G401 (cell line): ENCODE measurements at regions not wholly inside any gene's neighbourhood (a gene's known extent, or its start where the extent isn't known, plus 50 kb on each side); places are given as distances from the start of the nearest gene placed in this dataset.

ENCODE experiments used
- DNase-seq: peaks from one replicate; pipeline ENCODE4 v3.0.0-alpha.2; 2015; ENCODE audit warnings: low spot score
- in situ Hi-C: cut with HindIII; loops from 2 replicates; pipeline ENCODE4 v1.10.0; 2016; ENCODE audit warnings: low sequenced_read_pairs, mixed read lengths

DNA sequence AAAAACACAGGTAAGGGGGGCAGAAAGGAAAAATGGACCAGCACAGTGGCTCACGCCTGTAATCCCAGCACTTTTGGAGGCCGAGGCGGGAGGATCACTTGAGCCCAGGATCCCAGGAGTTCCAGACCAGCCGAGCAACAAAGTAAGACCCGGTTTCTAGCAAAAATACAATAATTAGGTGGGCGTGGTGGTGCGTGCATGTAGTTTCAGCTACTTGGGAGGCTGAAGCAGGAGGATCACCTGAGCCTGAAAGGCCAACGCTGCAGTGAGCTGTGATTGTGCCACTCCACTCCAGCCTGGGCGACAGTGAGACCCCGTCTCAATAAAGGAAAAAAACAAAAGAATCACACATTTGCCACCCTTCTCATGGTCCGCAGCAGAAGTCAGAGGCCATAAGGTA, 519.4 kb downstream of the BRD1 start:
- in situ Hi-C loops: no loop called here
- DNase-seq: no peak

DNA sequence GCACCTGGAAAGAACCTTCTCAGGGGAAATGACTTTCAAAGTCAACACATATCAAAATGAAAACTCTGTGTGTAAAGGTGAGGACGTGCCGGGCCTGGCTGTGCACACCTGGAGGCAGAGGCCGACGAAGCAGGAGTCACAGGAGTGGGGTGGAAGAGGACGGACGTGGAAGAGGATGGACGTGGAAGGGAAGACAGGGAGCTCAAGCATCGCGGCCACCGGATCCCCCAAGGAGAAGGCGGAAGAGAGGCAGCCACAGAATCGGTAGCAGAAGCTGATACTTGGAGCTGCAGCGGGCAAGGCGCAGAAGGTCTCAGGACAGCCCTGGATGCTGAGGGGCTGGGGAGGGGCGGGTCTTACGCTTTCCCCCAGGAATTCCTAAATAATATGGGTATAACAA, 519.8 kb downstream of the BRD1 start:
- in situ Hi-C loops: no loop called here
- DNase-seq: no peak

DNA sequence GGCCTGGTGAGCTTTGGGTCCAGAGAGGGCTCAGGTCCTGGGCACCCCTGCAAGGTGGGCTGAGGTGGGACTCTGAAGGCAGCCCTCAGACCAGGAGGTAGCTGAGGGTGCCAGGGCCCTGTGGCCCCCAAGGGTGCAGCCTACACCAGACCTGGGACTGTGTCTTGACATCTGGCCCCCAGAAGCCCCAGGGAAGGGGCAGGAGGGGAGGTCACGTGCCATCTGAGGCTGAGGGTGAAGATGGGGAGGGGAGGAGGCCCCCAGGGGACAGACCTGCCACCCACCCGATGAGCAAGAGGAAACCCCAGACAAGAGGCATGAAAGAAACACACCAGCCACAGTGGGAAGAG, 520.2 kb downstream of the BRD1 start:
- in situ Hi-C loops: no loop called here

DNA sequence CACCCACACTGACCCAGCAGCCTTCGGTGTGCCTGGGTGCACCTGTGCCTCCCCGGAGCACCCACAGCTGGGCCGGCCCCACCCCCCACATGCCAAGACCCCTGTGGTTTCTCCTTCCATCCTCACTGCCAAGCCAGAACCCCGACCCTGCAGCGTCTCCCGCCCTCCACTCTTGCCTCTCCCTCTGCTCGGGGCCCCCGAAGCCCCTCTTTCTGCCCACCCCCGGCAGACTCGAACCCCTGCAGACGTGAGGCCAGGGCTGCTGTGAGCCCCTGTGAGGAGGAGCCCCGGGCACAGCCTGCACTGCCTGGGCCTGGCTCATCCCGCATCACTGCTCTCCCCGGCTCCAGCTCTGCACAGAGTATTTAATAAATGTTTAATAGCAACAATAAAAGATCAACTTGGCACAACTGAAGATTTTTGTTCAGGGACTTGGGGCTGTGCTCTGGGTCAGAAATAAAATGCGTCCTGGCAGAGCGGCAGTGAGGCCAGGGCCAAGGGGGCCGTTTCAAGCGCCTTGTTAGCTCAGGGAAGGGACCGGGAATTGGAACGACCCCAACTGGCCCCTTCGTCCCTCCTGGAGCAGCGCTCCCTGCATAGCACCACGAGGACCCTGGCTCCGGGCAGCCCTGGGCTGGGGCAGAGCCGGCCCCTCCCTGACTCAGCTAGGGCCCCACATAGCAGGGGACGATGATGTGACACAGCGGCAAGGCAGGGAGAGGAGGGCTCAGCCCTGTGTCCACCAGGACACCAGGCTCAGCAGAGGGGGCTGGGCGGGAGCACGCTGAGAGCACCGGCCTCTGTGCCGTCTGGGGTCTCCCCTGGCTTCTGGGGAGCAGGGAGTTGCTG, 520.8 kb downstream of the BRD1 start:
- in situ Hi-C loops: no loop called here
- DNase-seq: no peak

More for the DNA sequence above, 520.2 kb downstream of the BRD1 start:
- no peak for DNase-seq

DNA sequence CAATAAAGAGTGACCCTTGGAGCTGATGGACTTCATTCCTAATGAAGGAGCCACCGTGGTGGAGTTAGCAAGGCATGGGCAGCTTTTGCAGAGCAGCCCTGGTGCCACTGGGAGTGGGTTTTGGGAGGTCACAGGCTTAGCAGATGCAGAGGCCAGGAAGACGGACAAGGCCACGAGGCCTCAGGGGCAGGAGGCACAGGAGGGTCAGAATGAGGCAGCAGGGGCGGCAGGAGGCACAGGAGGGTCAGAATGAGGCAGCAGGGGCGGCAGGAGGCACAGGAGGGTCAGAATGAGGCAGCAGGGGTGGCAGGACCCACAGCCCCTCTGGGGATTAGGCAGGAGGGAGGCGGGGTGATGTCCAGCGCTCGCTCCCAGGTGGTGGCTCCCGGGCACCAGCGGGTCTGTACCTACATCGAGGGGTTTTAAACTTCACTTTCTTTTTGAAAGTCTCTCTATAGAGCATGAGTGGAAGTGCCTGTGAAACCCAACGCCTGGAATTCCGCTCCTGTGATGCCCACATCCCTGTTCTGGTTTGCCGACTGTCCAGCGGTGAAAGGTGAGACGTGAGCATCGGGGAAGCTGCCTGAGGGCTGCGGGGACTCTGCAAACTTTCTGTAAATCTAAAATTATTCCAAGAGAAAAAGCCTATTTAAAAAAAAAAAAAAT, 521.6 kb downstream of the BRD1 start:
- no peak for DNase-seq
- in situ Hi-C loops: no loop called here

DNA sequence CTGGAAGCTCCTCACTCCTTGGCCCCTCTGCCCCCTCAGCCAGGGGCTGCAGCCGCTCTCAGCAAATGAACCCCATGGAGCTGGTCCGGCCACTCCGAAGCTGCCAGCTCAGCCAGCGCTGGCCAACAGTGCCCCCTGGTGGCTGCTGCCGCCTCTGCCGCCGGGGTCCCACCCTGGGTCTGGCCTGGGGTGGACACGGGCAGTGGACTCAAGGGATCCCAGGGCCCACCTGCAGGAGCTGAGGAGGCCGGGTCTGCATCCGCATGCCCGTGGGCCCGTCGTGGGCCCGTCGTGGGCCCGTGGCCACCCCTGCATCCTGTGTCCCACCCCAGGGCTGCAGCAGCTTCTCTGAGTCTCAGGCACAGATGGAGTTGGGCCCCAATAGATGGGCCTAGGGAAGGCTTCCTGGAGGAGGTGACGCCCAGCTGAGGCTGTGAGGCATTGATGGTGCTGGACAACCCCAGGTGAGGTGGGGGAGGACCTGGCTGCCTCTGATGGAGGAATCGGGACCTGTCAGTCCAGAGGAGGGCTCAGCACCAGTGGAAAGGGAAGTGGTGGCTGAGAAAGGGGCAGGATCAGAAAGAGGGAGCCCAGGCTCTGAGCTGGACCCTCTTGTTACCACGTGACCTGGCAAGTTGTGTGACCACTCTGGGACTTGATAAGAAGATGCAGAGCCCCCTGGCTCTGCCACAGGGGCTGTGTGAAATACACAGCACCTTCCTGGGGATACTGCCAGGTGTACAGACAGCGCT, 522.3 kb downstream of the BRD1 start:
- DNase-seq: peak; percentile 72
- in situ Hi-C loops: no loop called here

DNA sequence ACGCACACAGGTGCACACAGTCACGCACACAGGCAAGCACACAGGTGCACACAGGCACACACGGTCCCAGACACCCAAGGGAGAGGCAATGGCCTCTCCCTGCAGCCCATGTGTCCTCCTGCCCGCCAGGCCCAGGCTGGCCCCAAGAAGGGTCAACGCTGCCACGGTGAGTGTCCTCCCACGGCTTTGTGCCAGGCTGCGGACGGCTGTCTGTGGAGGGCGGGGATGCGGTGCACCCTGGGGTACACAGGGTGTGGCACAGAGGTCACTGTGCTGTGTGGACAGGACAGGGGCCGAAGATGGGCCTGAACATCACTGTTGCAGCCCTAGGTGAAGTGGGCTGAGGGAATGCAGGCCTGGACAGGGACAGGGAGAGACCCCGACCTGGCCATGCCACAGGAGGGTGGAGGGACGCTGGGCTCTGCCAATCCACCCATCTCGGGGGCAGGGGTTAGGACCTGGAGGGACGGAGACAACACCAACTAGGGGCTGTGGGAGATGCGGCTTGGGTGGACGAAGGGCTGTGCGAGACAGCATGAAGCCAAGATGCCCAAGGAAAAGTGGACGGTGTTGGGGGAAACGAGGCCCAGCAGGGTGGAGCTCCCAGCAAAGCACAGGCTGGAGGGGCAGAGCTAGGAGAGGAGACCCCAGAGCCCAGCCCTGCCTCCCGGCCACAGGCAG, 523.8 kb downstream of the BRD1 start:
- no peak for DNase-seq
- in situ Hi-C loops: no loop called here

DNA sequence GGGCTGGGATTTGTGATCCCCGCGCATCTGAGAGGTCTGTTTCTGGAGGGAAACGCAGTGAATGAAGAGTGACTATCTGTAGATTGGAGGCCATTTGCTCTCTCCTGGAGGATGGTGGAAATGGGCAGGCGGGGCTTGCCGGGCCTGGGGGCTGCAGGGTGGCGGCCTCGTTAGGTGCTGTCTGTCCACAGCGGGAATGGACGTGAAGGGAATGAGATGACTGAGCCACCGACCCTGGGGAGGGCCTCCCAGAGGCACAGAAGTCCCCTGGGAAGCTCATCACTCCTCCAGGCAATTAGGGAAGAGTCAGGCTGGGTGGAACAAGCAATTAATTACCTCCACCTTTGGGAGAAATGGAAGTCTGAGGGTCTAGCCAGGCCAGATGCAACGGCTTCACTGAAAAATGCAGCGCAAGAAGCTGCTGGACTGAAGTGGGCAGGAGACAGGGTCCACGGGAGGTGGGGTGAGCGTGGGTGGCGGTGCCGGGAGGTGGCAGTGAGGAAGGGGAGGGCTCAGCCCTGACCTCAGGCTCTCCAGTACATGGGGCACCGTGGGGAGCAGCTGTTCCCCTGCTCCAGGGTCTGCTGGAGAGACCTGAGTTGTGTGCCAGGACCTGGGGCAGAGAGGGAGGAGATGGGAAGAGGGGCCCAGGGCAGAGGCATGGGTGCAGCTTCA, 524.5 kb downstream of the BRD1 start:
- in situ Hi-C loops: no loop called here
- no peak for DNase-seq

DNA sequence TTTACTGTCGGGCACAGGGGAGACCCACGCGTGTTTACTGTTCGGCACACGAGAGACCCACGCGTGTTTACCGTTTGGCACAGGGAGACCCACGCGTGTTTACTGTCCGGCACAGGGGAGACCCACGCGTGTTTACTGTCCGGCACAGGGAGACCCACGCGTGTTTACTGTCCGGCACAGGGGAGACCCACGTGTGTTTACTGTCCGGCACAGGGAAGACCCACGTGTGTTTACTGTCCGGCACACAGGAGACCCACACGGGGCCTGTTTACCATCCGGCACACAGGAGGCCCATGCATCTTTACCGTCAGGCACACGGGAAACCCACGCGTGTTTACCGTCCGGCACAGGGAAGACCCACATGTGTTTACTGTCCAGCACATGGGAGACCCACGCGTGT, 525.1 kb downstream of the BRD1 start:
- in situ Hi-C loops: no loop called here
- DNase-seq: no peak

DNA sequence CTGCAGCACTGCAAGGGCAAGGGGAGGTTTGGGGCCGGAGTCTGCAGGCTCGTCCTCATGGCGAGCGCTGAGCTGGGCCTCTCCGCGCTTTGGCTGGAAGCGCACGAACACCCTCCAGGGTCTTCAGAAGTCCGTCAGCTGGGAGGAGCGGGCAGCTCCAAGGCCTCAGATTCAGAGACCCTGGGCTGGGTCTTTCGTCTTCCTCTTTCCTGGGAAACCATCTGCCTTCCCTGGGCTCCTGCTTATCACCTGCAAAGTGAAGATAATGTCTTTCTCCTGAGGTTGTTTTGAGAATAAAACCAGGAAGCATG, 525.6 kb downstream of the BRD1 start:
- DNase-seq: no peak
- in situ Hi-C loops: no loop called here

DNA sequence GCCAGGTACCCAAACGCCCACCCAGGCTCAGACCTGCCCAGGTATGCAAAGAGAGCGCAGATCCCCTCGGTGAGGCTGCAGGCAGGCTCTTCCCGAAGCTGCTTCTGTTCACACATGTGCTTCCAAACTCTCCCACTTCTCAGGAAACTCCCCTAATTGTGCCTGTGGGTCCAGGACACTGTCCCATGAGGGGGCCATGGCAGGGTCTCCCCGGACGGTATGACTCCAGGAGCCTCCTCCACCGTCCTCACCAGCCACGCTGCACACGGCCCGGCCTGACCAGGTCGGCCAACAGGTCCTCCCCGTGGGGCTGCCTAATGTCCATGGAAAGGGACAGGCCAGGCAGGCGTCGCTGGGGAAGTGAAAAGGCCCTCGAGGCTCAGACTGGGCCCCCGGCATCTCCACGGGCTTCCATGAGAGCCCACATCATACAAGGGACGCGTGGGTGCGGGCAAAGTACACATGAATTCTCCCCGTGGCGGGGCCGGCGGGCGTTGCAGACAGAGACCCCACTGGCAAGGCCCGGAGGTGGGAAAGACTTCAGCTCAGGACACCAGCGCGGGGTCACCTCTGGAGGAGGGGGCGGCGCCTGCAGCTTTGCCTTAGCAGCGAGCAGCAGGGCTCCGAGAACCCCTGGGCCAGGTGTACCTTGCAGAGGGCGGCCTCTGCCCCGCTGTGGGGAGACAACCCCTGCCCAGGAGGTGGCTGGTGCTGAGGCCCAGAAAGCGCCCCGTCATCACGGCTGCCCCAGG, 526.1 kb downstream of the BRD1 start:
- no peak for DNase-seq
- in situ Hi-C loops: no loop called here

DNA sequence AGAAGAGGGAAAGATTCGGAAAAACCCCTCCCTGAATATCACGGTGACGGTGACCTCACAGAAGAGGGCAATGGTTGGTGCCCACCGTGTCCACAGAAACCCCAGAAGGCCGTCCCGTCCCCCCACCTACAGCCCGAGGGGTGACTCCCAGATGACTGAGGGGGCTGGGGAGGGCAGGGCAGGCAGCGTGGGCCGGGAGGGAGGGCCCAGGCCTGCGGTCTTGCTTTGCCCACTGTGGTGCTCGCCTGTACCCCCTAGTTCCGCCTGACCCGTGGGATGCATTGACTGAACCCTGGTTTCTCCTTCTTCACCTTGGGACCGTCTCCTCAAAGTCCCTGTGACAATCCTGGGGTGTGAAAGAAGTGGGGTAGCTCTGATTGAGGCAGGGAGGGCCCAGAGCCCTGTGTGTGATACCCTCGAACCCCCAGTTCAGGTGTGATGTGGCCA, 526.7 kb downstream of the BRD1 start:
- in situ Hi-C loops: no loop called here
- no peak for DNase-seq

DNA sequence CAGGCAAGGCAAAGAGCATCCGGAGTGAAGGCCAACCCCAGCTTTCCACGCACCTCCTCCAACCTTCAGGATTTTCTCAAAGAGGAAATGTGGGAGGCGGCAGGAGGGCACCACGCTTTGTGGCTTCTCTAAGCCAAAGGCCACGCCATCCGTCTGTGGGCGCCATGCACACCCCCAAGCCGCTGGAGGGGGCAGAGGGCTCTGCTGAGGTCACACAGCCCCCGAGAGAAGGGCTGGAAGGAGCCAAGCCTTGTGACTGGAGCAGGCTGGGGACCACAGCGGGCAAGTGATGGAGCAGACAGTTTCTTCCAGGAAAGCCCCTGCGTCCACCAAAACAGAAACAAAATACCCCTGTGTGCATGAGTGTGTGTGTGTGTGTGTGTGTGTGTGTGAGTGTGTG, 527.4 kb downstream of the BRD1 start:
- in situ Hi-C loops: no loop called here
- no peak for DNase-seq

DNA sequence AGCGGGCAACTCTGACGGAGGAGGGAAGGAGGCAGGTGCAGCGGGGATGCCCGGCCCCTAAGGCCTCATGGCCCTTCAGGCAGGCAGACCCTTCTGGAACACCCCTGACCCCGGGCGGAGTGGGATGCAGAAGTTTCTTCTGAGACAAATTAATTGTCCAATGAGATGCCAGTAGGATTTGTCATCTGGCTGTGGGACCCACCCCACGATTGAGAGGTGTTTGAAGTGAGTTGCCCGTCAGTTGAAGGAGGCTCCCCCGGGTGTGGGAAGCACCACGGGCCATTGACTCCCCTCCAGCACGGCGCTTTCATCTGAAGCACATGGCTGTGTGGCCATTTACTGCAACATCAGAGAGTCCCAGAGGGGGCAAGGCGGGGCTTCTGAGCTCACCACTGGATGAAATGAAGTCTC, 527.8 kb downstream of the BRD1 start:
- DNase-seq: no peak
- in situ Hi-C loops: no loop called here

DNA sequence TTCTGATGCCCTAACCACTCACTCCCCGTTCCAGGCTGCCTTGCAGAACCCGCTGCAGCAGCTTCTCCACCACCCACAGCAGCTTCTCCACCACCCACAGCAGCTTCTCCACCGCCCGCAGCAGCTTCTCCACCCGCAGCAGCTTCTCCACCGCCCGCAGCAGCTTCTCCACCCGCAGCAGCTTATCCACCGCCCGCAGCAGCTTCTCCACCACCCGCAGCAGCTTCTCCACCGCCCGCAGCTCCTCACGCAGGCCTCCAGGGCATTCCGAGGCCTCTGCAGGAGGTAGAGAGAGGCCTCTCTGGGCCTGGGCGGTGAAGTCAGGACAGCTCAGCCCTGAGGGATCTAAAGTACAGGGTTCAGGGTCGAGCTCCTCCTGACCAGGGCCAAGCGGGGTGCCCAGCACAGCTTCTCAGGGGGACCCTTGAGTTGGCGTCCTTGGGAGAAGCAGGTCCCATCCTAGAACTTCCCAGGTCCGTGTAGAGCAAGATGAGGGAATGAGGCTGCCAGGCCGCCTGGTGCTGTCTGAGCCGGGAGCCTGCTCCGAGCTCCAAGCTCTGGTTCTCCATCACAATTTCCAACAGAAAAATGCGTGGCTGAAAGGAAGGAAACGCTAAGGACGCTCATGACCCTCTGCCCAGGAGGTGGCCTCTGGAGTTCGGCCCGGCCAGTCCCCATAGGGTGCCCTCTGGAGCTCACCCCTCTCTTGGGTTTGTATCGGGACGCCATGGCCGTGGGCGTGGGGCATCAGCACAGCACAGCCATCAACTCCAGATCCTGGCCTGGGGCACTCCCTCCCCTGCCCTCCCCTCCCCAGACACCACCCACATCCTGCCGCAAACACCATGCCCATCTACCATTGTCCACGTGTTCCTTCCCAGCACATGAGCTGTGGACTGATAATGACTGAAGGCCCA, 528.6 kb downstream of the BRD1 start:
- DNase-seq: no peak
- in situ Hi-C loops: no loop called here

DNA sequence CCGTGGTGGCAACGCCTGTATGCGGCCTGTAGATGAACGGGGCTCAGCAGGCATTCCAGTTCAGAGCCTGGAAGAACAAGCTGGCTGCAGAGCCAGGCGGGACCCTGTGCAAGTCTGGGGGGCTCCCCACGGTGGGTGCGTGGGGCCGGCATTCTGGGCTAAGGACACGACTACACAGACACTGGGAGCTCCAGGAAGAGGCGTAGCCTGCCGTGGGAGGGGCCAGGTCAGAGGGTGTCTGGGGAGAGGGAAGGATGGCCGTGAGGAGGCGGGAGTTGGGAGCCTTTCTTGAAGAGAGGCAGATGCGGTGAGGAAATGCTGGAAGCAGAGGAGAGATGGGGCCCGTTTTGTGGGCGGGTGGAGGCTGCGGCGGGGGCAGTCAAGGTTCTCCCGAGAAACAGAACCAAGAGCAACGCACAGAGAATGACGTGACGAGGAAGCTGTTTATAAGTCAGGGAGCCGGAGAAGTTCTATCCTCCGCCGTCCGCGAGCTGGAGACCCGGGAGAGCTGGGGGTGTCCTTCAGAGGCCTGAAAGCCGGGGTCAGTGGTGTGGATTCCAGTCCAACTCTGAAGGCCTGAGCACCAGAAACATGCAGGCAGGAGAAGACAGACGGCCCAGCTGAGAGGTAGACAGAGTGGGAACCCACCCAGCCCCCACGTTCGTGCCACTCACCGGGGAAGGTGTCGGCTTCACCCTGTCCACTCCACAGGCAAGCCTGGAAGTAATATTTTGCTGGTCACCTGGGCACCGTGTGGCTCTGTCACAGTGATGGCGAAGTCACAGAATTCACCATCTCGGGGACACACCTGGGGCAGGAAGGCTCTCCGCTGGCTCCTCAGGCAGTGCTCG, 529.6 kb downstream of the BRD1 start:
- in situ Hi-C loops: no loop called here
- DNase-seq: no peak
